ENCODE measurements at regions not wholly inside any gene's neighbourhood (a gene's known extent, or its start where the extent isn't known, plus 50 kb on each side); places are given as distances from the start of the nearest gene placed in this dataset.
"Not testable (repeated sequence)": the region's sequence is repeated elsewhere in the genome, so short reads cannot be mapped to it uniquely, and the experiment has no call there.

DNA sequence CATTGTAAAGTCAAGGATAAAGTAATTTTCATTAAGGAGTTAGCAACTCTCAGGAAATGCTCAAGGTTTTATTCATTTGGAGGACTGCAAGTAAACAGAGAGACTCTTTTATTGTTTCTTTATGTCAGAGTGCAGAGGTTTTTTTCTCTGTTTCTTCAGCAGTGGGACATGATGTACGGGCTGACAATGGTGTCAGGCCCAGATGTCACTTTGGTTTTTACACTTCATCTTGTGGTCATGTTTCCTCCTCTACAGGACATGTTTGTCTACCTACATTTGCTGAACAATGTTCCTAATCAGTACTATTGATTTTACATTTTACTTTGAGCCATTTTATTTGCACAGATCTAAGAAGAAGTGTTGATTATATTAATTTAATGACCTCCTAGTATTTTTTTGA, 72.8 kb upstream of the PARP8 start:
- BruUV-seq (replicated peaks), result no TSS peak
- no peak for DNase-seq
- H3K4me1 Mint-ChIP-seq (ENCODE audit: low read depth, unreplicated experiment), result no peaks in the 10 kb centered on the region
- ChIA-PET CTCF (no interaction called here), POLR2A (no interaction called here)
- Histone ChIP-seq H3K36me3 (ENCODE audit: control insufficient read depth, insufficient read depth, low read length) (no peaks in the 10 kb centered on the region), H3K27me3 (replicated peaks; ENCODE audit: control insufficient read depth, insufficient read depth, low read length) (no peaks in the 10 kb centered on the region), H3K9me3 (no peaks in the 10 kb centered on the region), H3K4me3 (ENCODE audit: low read depth, low read length) (no peak overlapping the region), H3K4me1 (no peaks in the 10 kb centered on the region)
- no peaks in the 10 kb centered on the region for H3K36me3 Mint-ChIP-seq (ENCODE audit: insufficient read depth, unreplicated experiment)
- H3K27ac Mint-ChIP-seq (ENCODE audit: unreplicated experiment), result no peak overlapping the region
- no peaks in the 10 kb centered on the region for H3K9me3 Mint-ChIP-seq (ENCODE audit: unreplicated experiment)
- TF ChIP-seq, protein P1, sequence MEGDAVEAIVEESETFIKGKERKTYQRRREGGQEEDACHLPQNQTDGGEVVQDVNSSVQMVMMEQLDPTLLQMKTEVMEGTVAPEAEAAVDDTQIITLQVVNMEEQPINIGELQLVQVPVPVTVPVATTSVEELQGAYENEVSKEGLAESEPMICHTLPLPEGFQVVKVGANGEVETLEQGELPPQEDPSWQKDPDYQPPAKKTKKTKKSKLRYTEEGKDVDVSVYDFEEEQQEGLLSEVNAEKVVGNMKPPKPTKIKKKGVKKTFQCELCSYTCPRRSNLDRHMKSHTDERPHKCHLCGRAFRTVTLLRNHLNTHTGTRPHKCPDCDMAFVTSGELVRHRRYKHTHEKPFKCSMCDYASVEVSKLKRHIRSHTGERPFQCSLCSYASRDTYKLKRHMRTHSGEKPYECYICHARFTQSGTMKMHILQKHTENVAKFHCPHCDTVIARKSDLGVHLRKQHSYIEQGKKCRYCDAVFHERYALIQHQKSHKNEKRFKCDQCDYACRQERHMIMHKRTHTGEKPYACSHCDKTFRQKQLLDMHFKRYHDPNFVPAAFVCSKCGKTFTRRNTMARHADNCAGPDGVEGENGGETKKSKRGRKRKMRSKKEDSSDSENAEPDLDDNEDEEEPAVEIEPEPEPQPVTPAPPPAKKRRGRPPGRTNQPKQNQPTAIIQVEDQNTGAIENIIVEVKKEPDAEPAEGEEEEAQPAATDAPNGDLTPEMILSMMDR (IDR thresholded peaks at IDR 0.05; ENCODE audit: insufficient read depth in 1 of 2, low read depth in 1 of 2, low read length in 1 of 2, severe bottlenecking in 1 of 2, unreplicated experiment in 1 of 2), result no peak
- no peak overlapping the region for H3K4me3 Mint-ChIP-seq (ENCODE audit: unreplicated experiment)
- no peaks in the 10 kb centered on the region for H3K27me3 Mint-ChIP-seq (ENCODE audit: insufficient read depth, unreplicated experiment)
- intact Hi-C loops (cut with micrococcal nuclease; ENCODE audit: unreplicated experiment), result no loop called here

DNA sequence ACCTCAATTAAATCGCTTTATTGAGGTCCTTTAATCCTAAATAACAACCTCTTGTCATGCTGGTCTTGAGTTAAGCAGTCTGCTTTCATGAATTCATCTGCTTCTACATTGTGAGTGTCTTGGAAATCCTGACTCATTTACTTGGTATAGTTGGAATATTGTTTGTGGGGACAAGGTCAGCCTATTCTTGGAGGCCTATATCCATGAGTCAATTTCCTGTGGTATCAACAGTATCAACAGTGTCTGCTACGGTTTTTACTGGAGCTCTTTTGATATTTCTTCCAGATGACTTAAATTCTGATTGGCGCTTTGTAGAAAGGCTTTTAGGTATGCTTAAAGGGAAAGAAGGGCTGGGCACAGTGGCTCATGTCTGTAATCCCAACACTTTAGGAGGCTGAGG, 71.2 kb upstream of the PARP8 start:
- BruUV-seq (replicated peaks), result no TSS peak
- Mint-ChIP-seq H3K27ac (ENCODE audit: unreplicated experiment) (no peak overlapping the region), H3K36me3 (ENCODE audit: insufficient read depth, unreplicated experiment) (no peaks in the 10 kb centered on the region), H3K4me1 (ENCODE audit: low read depth, unreplicated experiment) (no peaks in the 10 kb centered on the region), H3K27me3 (ENCODE audit: insufficient read depth, unreplicated experiment) (no peaks in the 10 kb centered on the region), H3K9me3 (ENCODE audit: unreplicated experiment) (no peaks in the 10 kb centered on the region), H3K4me3 (ENCODE audit: unreplicated experiment) (no peak overlapping the region)
- intact Hi-C loops (cut with micrococcal nuclease; ENCODE audit: unreplicated experiment), result no loop called here
- no peaks in the 10 kb centered on the region for H3K36me3 ChIP-seq (ENCODE audit: control insufficient read depth, insufficient read depth, low read length)
- ChIA-PET CTCF (no interaction called here), POLR2A (no interaction called here)
- no peak overlapping the region for H3K4me3 ChIP-seq (ENCODE audit: low read depth, low read length)
- no peaks in the 10 kb centered on the region for H3K4me1 ChIP-seq
- H3K9me3 ChIP-seq, result no peaks in the 10 kb centered on the region
- no peak for DNase-seq
- TF ChIP-seq, protein P1 (IDR thresholded peaks at IDR 0.05; ENCODE audit: insufficient read depth in 1 of 2, low read depth in 1 of 2, low read length in 1 of 2, severe bottlenecking in 1 of 2, unreplicated experiment in 1 of 2), result no peak
- no peaks in the 10 kb centered on the region for H3K27me3 ChIP-seq (replicated peaks; ENCODE audit: control insufficient read depth, insufficient read depth, low read length)

DNA sequence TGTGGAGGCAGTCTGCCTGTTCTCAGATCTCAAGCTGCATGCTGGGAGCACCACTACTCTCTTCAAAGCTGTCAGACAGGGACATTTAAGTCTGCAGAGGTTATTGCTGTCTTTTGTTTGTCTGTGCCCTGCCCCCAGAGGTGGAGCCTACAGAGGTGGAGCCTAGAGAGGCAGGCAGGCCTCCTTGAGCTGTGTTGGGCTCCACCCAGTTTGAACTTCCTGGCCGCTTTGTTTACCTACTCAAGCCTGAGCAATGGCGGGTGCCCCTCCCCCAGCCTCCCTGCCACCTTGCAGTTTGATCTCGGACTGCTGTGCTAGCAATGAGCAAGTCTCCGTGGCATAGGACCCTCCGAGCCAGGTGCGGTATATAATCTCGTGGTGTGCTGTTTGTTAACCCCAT, 64.9 kb upstream of the PARP8 start:
- H3K4me1 Mint-ChIP-seq (ENCODE audit: low read depth, unreplicated experiment); H3K9me3 ChIP-seq; H3K27ac Mint-ChIP-seq (ENCODE audit: unreplicated experiment); H3K27me3 ChIP-seq (replicated peaks; ENCODE audit: control insufficient read depth, insufficient read depth, low read length); H3K27me3 Mint-ChIP-seq (ENCODE audit: insufficient read depth, unreplicated experiment); H3K4me1 ChIP-seq; BruUV-seq (replicated peaks); CTCF ChIA-PET; H3K36me3 ChIP-seq (ENCODE audit: control insufficient read depth, insufficient read depth, low read length); POLR2A ChIA-PET; H3K9me3 Mint-ChIP-seq (ENCODE audit: unreplicated experiment); H3K36me3 Mint-ChIP-seq (ENCODE audit: insufficient read depth, unreplicated experiment); H3K4me3 ChIP-seq (ENCODE audit: low read depth, low read length); intact Hi-C loops (cut with micrococcal nuclease; ENCODE audit: unreplicated experiment): not testable (repeated sequence)
- peak overlapping the region; percentile 22 for H3K4me3 Mint-ChIP-seq (ENCODE audit: unreplicated experiment)
- peak in 1 of 2 experiments; percentile 60 for DNase-seq

DNA sequence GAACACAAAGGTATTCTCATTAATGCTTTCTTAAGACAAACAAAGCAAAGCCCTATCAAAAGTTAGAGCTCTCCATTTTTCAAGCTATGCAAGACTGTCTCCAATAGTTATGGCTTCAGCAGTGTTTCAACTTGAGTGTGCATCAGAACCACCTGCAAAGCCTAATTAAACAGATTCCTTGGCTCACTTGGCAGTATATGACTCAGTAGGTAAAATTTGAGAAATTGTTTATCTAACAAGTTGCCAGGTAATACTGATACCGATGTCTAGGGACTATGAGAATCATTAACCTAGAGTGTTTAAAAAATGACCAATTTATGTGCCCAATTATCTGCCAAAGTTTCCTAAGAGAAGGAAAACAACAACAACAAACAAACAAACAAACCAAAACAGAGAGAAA, 60.3 kb upstream of the PARP8 start:
- H3K9me3 Mint-ChIP-seq (ENCODE audit: unreplicated experiment), result no peaks in the 10 kb centered on the region
- H3K27me3 Mint-ChIP-seq (ENCODE audit: insufficient read depth, unreplicated experiment), result no peaks in the 10 kb centered on the region
- TF ChIP-seq, protein P1 (IDR thresholded peaks at IDR 0.05; ENCODE audit: insufficient read depth in 1 of 2, low read depth in 1 of 2, low read length in 1 of 2, severe bottlenecking in 1 of 2, unreplicated experiment in 1 of 2), result no peak
- H3K4me1 Mint-ChIP-seq (ENCODE audit: low read depth, unreplicated experiment), result no peaks in the 10 kb centered on the region
- ChIA-PET CTCF (no interaction called here), POLR2A (no interaction called here)
- no peak overlapping the region for H3K4me3 Mint-ChIP-seq (ENCODE audit: unreplicated experiment)
- Histone ChIP-seq H3K4me1 (no peaks in the 10 kb centered on the region), H3K36me3 (ENCODE audit: control insufficient read depth, insufficient read depth, low read length) (no peaks in the 10 kb centered on the region), H3K4me3 (ENCODE audit: low read depth, low read length) (no peak overlapping the region), H3K9me3 (no peaks in the 10 kb centered on the region), H3K27me3 (replicated peaks; ENCODE audit: control insufficient read depth, insufficient read depth, low read length) (no peaks in the 10 kb centered on the region)
- DNase-seq, result no peak
- BruUV-seq (replicated peaks), result no TSS peak
- H3K27ac Mint-ChIP-seq (ENCODE audit: unreplicated experiment), result no peak overlapping the region
- intact Hi-C loops (cut with micrococcal nuclease; ENCODE audit: unreplicated experiment), result no loop called here
- no peaks in the 10 kb centered on the region for H3K36me3 Mint-ChIP-seq (ENCODE audit: insufficient read depth, unreplicated experiment)

DNA sequence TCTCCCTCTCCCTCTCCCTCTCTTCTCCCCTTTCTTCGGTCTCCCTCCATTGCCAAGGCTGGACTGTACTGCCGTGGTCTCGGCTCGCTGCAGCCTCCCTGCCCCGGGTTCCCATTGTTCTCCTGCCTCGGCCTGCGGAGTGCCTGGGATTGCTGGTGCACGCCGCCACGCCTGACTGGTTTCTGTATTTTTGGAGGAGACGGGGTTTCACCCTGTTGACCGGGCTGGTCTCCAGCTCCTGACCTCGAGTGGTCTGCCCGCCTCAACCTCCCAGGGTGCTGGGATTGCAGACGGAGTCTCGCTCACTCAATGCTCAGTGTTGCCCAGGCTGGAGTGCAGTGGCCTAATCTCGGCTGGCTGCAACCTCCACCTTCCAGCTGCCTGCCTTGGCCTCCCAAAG, 59.0 kb upstream of the PARP8 start:
- H3K27ac Mint-ChIP-seq (ENCODE audit: unreplicated experiment); H3K36me3 Mint-ChIP-seq (ENCODE audit: insufficient read depth, unreplicated experiment); H3K4me3 Mint-ChIP-seq (ENCODE audit: unreplicated experiment); H3K4me3 ChIP-seq (ENCODE audit: low read depth, low read length); DNase-seq; H3K36me3 ChIP-seq (ENCODE audit: control insufficient read depth, insufficient read depth, low read length); POLR2A ChIA-PET; CTCF ChIA-PET; H3K9me3 ChIP-seq; intact Hi-C loops (cut with micrococcal nuclease; ENCODE audit: unreplicated experiment); H3K4me1 Mint-ChIP-seq (ENCODE audit: low read depth, unreplicated experiment); H3K27me3 ChIP-seq (replicated peaks; ENCODE audit: control insufficient read depth, insufficient read depth, low read length); H3K4me1 ChIP-seq; H3K9me3 Mint-ChIP-seq (ENCODE audit: unreplicated experiment); H3K27me3 Mint-ChIP-seq (ENCODE audit: insufficient read depth, unreplicated experiment); BruUV-seq (replicated peaks): not testable (repeated sequence)

All from Caco-2 (cell line).